ENCODE measurements at regions not wholly inside any gene's neighbourhood (a gene's known extent, or its start where the extent isn't known, plus 50 kb on each side); places are given as distances from the start of the nearest gene placed in this dataset.

DNA sequence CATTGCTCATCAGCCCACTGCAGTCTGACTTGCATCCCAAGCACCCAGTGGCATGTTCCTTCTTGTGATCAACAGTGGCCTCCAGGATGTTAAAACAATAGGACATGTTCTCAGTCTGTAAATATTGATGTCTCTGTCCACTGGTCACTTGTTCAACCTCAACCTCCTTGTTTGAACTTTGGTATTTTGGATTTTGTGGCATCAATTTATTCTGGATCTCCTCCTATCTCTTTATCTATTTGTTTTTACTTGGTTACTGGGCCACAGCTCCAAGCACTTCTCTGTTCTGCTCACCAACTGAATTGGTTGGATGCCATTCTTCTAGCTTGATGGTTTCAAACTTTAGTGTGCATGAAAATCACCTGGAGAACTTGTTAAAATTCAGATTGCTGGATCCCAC is 1414.8 kb upstream of the CELF4 start (continued):
- TF ChIP-seq SUPT20H (IDR thresholded peaks at IDR 0.05; ENCODE audit: borderline replicate concordance, control insufficient read depth, low read depth, low read length) (no peak), TCF7 (IDR thresholded peaks at IDR 0.05; ENCODE audit: borderline replicate concordance) (no peak), IRF4 (IDR thresholded peaks at IDR 0.05; ENCODE audit: low read depth, low read length) (no peak), IKZF2 (IDR thresholded peaks at IDR 0.05) (no peak), HDGF (IDR thresholded peaks at IDR 0.05) (no peak), MEF2A (IDR thresholded peaks at IDR 0.05; ENCODE audit: insufficient read depth, low read depth, low read length) (no peak), TBL1XR1 (IDR thresholded peaks at IDR 0.05; ENCODE audit: low read depth, low read length) (no peak), ZNF622 (IDR thresholded peaks at IDR 0.05) (no peak)

DNA sequence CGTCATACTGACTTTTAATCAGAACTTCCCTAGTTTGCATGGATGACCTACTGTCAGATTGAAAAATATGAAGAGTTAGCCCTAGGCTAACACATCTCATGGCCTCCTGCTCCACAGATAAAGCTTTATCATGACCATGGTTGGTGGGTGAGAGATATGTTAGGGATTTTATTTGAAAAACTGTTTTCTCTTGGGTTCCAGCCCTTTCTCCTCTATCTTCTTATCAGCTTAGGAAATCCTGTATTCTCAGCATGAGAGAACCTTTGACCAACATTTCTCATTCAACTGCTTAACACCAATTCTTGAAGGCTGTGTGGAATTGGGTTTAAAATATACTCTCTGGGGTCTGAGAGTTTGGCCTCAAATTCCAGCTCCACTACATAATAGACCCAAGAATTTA is 1407.0 kb upstream of the CELF4 start:
- ATAC-seq, result no peak

More for the DNA sequence above, 1407.0 kb upstream of the CELF4 start:
- H3K9ac ChIP-seq (ENCODE audit: control insufficient read depth, insufficient read depth, low read length), result no peak overlapping the region
- ChIA-PET POLR2A (no interaction called here), SMC1A (ENCODE audit: uncharacterized antibody, unreplicated experiment) (interaction anchor here (0.8 to 1.1 kb wide), 2 partner anchors 11 to 31 kb away, joined by 3 to 4 read pairs; no protein-coding TSS in a partner anchor), CTCF (interaction anchor here (0.9 to 1.2 kb wide), 2 partner anchors 9 to 12 kb away, joined by 3 to 4 read pairs; no protein-coding TSS in a partner anchor), RAD21 (ENCODE audit: unreplicated experiment) (no interaction called here)
- H3K27ac ChIP-seq (ENCODE audit: control insufficient read depth, insufficient read depth), result no peak overlapping the region
- no peak overlapping the region for H3K4me3 ChIP-seq
- H3K9me3 ChIP-seq (replicated peaks; ENCODE audit: control insufficient read depth, insufficient read depth, low read length), result no peaks in the 10 kb centered on the region
- FAIRE-seq (no peak), DNase-seq (ENCODE audit: low read depth, low spot score) (no peak)
- TF ChIP-seq, protein P1, sequence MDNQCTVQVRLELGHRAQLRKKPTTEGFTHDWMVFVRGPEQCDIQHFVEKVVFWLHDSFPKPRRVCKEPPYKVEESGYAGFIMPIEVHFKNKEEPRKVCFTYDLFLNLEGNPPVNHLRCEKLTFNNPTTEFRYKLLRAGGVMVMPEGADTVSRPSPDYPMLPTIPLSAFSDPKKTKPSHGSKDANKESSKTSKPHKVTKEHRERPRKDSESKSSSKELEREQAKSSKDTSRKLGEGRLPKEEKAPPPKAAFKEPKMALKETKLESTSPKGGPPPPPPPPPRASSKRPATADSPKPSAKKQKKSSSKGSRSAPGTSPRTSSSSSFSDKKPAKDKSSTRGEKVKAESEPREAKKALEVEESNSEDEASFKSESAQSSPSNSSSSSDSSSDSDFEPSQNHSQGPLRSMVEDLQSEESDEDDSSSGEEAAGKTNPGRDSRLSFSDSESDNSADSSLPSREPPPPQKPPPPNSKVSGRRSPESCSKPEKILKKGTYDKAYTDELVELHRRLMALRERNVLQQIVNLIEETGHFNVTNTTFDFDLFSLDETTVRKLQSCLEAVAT (IDR thresholded peaks at IDR 0.05), result no peak
- TF ChIP-seq RAD21 (IDR thresholded peaks at IDR 0.05; ENCODE audit: insufficient read depth, low read depth, low read length) (no peak), SUPT20H (IDR thresholded peaks at IDR 0.05; ENCODE audit: borderline replicate concordance, control insufficient read depth, low read depth, low read length) (no peak), MEF2B (IDR thresholded peaks at IDR 0.05; ENCODE audit: partially characterized antibody, poor library complexity, severe bottlenecking) (no peak)
- H4K20me1 ChIP-seq (ENCODE audit: control insufficient read depth, insufficient read depth), result no peaks in the 10 kb centered on the region
- H3K79me2 ChIP-seq (ENCODE audit: control insufficient read depth, insufficient read depth, low read length), result no peaks in the 10 kb centered on the region
- H2AFZ ChIP-seq (ENCODE audit: control insufficient read depth, low read depth, low read length), result no peak overlapping the region
- H3K36me3 ChIP-seq (ENCODE audit: control insufficient read depth in 2 of 2, insufficient read depth in 2 of 2, low read length in 1 of 2), result no peaks in the 10 kb centered on the region
- intact Hi-C loops (cut with micrococcal nuclease; ENCODE audit: unreplicated experiment), result no loop called here
- 90% methylated on average over 1 of the region's 1 CpG for WGBS (ENCODE audit: insufficient coverage, insufficient replicate concordance, low lambda C conversion rate, missing lambda C conversion rate)
- H3K27me3 ChIP-seq (replicated peaks in 1 of 2; ENCODE audit: control insufficient read depth in 2 of 2, insufficient read depth in 2 of 2, low read length in 1 of 2), result no peaks in the 10 kb centered on the region
- no peak overlapping the region for H3K4me2 ChIP-seq (ENCODE audit: control insufficient read depth, insufficient read depth)
- no peaks in the 10 kb centered on the region for H3K4me1 ChIP-seq (ENCODE audit: control insufficient read depth, insufficient read depth, low read length)
- in situ Hi-C loops (cut with MboI), result no loop called here
- BruUV-seq (replicated peaks), result no TSS peak

All from GM12878 (cell line).